AG20443 (cell line): ENCODE measurements at regions not wholly inside any gene's neighbourhood (a gene's known extent, or its start where the extent isn't known, plus 50 kb on each side); places are given as distances from the start of the nearest gene placed in this dataset.
"Not testable (repeated sequence)": the region's sequence is repeated elsewhere in the genome, so short reads cannot be mapped to it uniquely, and the experiment has no call there.

Experiments
- DNase-seq: peaks from one replicate; pipeline ENCODE4 v3.0.0; 2012; ENCODE audit warnings: low spot score, mixed read lengths

GRCh38 chr3:65037861-65038260, 350.1 kb upstream of the ADAMTS9 start:
- DNase-seq, result no peak

GRCh38 chr3:65035246-65035645, 347.4 kb upstream of the ADAMTS9 start:
- DNase-seq, result no peak

GRCh38 chr3:65033576-65033975, 345.8 kb upstream of the ADAMTS9 start:
- no peak for DNase-seq

GRCh38 chr3:65030847-65031463, 343.2 kb upstream of the ADAMTS9 start:
- no peak for DNase-seq

- no peak for DNase-seq
Measured at GRCh38 chr3:65030014-65030627, 342.3 kb upstream of the ADAMTS9 start.

GRCh38 chr3:65029130-65029529, 341.3 kb upstream of the ADAMTS9 start:
- DNase-seq, result no peak

GRCh38 chr3:65028024-65028423, 340.2 kb upstream of the ADAMTS9 start:
- no peak for DNase-seq

- DNase-seq, result no peak
Measured at GRCh38 chr3:65027335-65027734, 339.5 kb upstream of the ADAMTS9 start.

- no peak for DNase-seq
Measured at GRCh38 chr3:65026151-65026550, 338.4 kb upstream of the ADAMTS9 start.

- no peak for DNase-seq
Measured at GRCh38 chr3:65024148-65024547, 336.3 kb upstream of the ADAMTS9 start.

GRCh38 chr3:65020281-65021160, 332.7 kb upstream of the ADAMTS9 start:
- DNase-seq, result no peak

- no peak for DNase-seq
Measured at GRCh38 chr3:65019443-65020055, 331.7 kb upstream of the ADAMTS9 start.

- no peak for DNase-seq
Measured at GRCh38 chr3:65018801-65019200, 331.0 kb upstream of the ADAMTS9 start.

- no peak for DNase-seq
Measured at GRCh38 chr3:65017359-65017758, 329.6 kb upstream of the ADAMTS9 start.

GRCh38 chr3:65015711-65016110, 327.9 kb upstream of the ADAMTS9 start:
- no peak for DNase-seq

- no peak for DNase-seq
Measured at GRCh38 chr3:65013053-65013452, 325.3 kb upstream of the ADAMTS9 start.

- DNase-seq, result peak; percentile 23
Measured at GRCh38 chr3:65006300-65006739, 318.5 kb upstream of the ADAMTS9 start.

GRCh38 chr3:65005486-65005885, 317.7 kb upstream of the ADAMTS9 start:
- DNase-seq, result peak; percentile 17

- DNase-seq, result no peak
Measured at GRCh38 chr3:65004795-65005295, 317.0 kb upstream of the ADAMTS9 start.

- no peak for DNase-seq
Measured at GRCh38 chr3:65004306-65004705, 316.5 kb upstream of the ADAMTS9 start.

- not testable (repeated sequence) for DNase-seq
Measured at GRCh38 chr3:65001119-65001518, 313.3 kb upstream of the ADAMTS9 start.

- no peak for DNase-seq
Measured at GRCh38 chr3:64998317-64998716, 310.5 kb upstream of the ADAMTS9 start.
